IMR-90 (cell line): ENCODE measurements at regions not wholly inside any gene's neighbourhood (a gene's known extent, or its start where the extent isn't known, plus 50 kb on each side); places are given as distances from the start of the nearest gene placed in this dataset.

Experiments
- ATAC-seq: fragments of 200-7000 bp; cut with Tn5 transposase; 2 replicates; pipeline ENCODE4 v1.9.1; 2020; ENCODE audit warnings: low read depth, mild to moderate bottlenecking, moderate library complexity
- BruUV-seq: library from RNA; stranded (reverse); fragments of 400-500 nt; replicated peaks from 2 replicates; lab custom pipeline; 2021; lab: Mats Ljungman, UMichigan
- CTCF ChIA-PET: fragments of 300-600 bp; formaldehyde crosslinking; extraction: SDS; loops from one replicate; lab custom pipeline; 2021; ENCODE audit warnings: antibody characterized with exemption; lab: Yijun Ruan, JAX
- POLR2A ChIA-PET: fragments of 300-600 bp; sonication (Branson Sonifier 250); formaldehyde crosslinking; loops from one replicate; lab custom pipeline; 2022; ENCODE audit warnings: antibody characterized with exemption; ENCODE audit not compliant: unreplicated experiment; lab: Charles Lee
- DNase-seq: peaks from one replicate; pipeline ENCODE4 v3.0.0; 2013
- H2AFZ ChIP-seq: replicated peaks from 2 replicates; pipeline ENCODE3; 2013; ENCODE audit warnings: low read length, mild to moderate bottlenecking; ENCODE audit not compliant: poor library complexity
- H2AK5ac ChIP-seq: 2 replicates; pipeline ENCODE4 v1.6.1; 2013; ENCODE audit warnings: low read depth, low read length, inconsistent platforms
- H2AK9ac ChIP-seq: replicated peaks from 2 replicates; pipeline ENCODE3; 2013; ENCODE audit warnings: mild to moderate bottlenecking, low read depth, low read length, moderate library complexity; ENCODE audit not compliant: poor library complexity
- H2BK120ac ChIP-seq: 2 replicates; pipeline ENCODE4 v1.6.1; 2013; ENCODE audit warnings: low read depth, low read length, inconsistent platforms
- H2BK15ac ChIP-seq: 3 replicates; pipeline ENCODE4 v1.6.1; 2013; ENCODE audit warnings: low read depth, low read length, inconsistent platforms
- H2BK20ac ChIP-seq: 2 replicates; pipeline ENCODE4 v1.6.1; 2013; ENCODE audit warnings: low read depth, mild to moderate bottlenecking, inconsistent platforms, low read length, moderate library complexity
- H2BK5ac ChIP-seq: 2 replicates; pipeline ENCODE4 v1.6.1; 2013; ENCODE audit warnings: mild to moderate bottlenecking, low read depth, low read length, inconsistent platforms; ENCODE audit not compliant: poor library complexity, severe bottlenecking
- H3K14ac ChIP-seq: replicated peaks from 2 replicates; pipeline ENCODE4 v1.6.1; 2013; ENCODE audit warnings: low read depth, low read length, inconsistent platforms
- H3K18ac ChIP-seq: 2 replicates; pipeline ENCODE4 v1.6.1; 2013; ENCODE audit warnings: low read depth, low read length, control low read depth
- H3K23ac ChIP-seq: 2 replicates; pipeline ENCODE4 v1.6.1; 2013; ENCODE audit warnings: low read depth, low read length, inconsistent platforms
- H3K27ac ChIP-seq: 2 replicates; pipeline ENCODE4 v1.5.1; 2013; ENCODE audit warnings: mild to moderate bottlenecking, control low read depth, low read length; ENCODE audit not compliant: insufficient read depth
- H3K27me3 ChIP-seq: 2 replicates; pipeline ENCODE4 v1.6.1; 2013; ENCODE audit warnings: low read length; ENCODE audit not compliant: control insufficient read depth, insufficient read depth
- H3K36me3 ChIP-seq: 2 replicates; pipeline ENCODE4 v1.6.1; 2013; ENCODE audit warnings: low read length, mixed read lengths; ENCODE audit not compliant: control insufficient read depth, insufficient read depth
- H3K4ac ChIP-seq: 2 replicates; pipeline ENCODE4 v1.6.1; 2013; ENCODE audit warnings: low read depth, low read length, inconsistent platforms
- H3K4me1 ChIP-seq: 2 replicates; pipeline ENCODE4 v1.6.1; 2013; ENCODE audit warnings: low read length, mixed read lengths; ENCODE audit not compliant: control insufficient read depth, insufficient read depth
- H3K4me2 ChIP-seq: 2 replicates; pipeline ENCODE4 v1.6.1; 2013; ENCODE audit warnings: low read depth, mild to moderate bottlenecking, control low read depth, low read length, moderate library complexity
- H3K4me3 ChIP-seq: 2 replicates; pipeline ENCODE4 v1.5.1; 2013; ENCODE audit warnings: low read depth, mild to moderate bottlenecking, control low read depth, low read length, moderate library complexity; ENCODE audit not compliant: insufficient read depth
- H3K56ac ChIP-seq: 2 replicates; pipeline ENCODE4 v1.6.1; 2013; ENCODE audit warnings: low read length, inconsistent platforms; ENCODE audit not compliant: insufficient read depth; ENCODE audit errors: extremely low read depth
- H3K79me1 ChIP-seq, 2 experiments: 2 replicates each; pipeline ENCODE4 v1.6.1; 2013; ENCODE audit warnings: low read length in 2 of 2, inconsistent platforms in 1 of 2, low read depth in 1 of 2
- H3K9ac ChIP-seq: 2 replicates; pipeline ENCODE4 v1.6.1; 2013; ENCODE audit warnings: low read depth, low read length, control low read depth
- H3K9me1 ChIP-seq: 2 replicates; pipeline ENCODE4 v1.6.1; 2013; ENCODE audit warnings: low read length, inconsistent platforms; ENCODE audit not compliant: insufficient read depth
- H3K9me3 ChIP-seq: 2 replicates; pipeline ENCODE4 v1.6.1; 2013; ENCODE audit warnings: low read length; ENCODE audit not compliant: control insufficient read depth, insufficient read depth
- H4K20me1 ChIP-seq: 2 replicates; pipeline ENCODE4 v1.6.1; 2013; ENCODE audit warnings: low read length, inconsistent platforms; ENCODE audit not compliant: insufficient read depth
- H4K5ac ChIP-seq: 2 replicates; pipeline ENCODE4 v1.6.1; 2013; ENCODE audit warnings: mild to moderate bottlenecking, low read depth, low read length, control low read depth
- H4K8ac ChIP-seq, 2 experiments: 2 replicates each; pipeline ENCODE4 v1.6.1; 2013; ENCODE audit warnings: low read depth in 2 of 2, low read length in 2 of 2, control low read depth in 1 of 2, inconsistent platforms in 1 of 2
- H4K91ac ChIP-seq: 2 replicates; pipeline ENCODE4 v1.6.1; 2013; ENCODE audit warnings: low read depth, low read length, inconsistent platforms; ENCODE audit not compliant: insufficient read depth
- BHLHE40 ChIP-seq: fragments of 150-350 bp; IDR thresholded peaks from 2 replicates; pipeline ENCODE4 v1.6.1; 2016; ENCODE audit warnings: mild to moderate bottlenecking, low read depth, low read length
- CEBPB ChIP-seq: IDR thresholded peaks from 2 replicates; pipeline ENCODE4 v1.6.1; 2012; ENCODE audit warnings: low read depth, low read length, improper control_type of control experiment
- CHD1 ChIP-seq: IDR thresholded peaks from 2 replicates; pipeline ENCODE4 v1.6.1; 2012; ENCODE audit warnings: low read depth, low read length, improper control_type of control experiment
- ELK1 ChIP-seq: fragments of 150-350 bp; IDR thresholded peaks from 2 replicates; pipeline ENCODE4 v1.6.1; 2016; ENCODE audit warnings: low read depth, mild to moderate bottlenecking, low read length, moderate library complexity, borderline replicate concordance
- FOS ChIP-seq: fragments of 150-350 bp; IDR thresholded peaks from 2 replicates; pipeline ENCODE4 v1.6.1; 2016; ENCODE audit warnings: low read depth, low read length
- MAFK ChIP-seq: IDR thresholded peaks from 2 replicates; pipeline ENCODE4 v1.6.1; 2012; ENCODE audit warnings: low read depth, low read length, improper control_type of control experiment
- MAZ ChIP-seq: IDR thresholded peaks from 2 replicates; pipeline ENCODE4 v1.6.1; 2012; ENCODE audit warnings: low read depth, mild to moderate bottlenecking, low read length, improper control_type of control experiment, moderate library complexity, borderline replicate concordance
- MXI1 ChIP-seq: IDR thresholded peaks from 2 replicates; pipeline ENCODE4 v1.6.1; 2012; ENCODE audit warnings: low read depth, mild to moderate bottlenecking, low read length, moderate library complexity, borderline replicate concordance
- NFE2L2 ChIP-seq: fragments of 150-350 bp; IDR thresholded peaks from 2 replicates; pipeline ENCODE4 v1.6.1; 2016; ENCODE audit warnings: low read depth, mild to moderate bottlenecking, low read length
- RCOR1 ChIP-seq: IDR thresholded peaks from 2 replicates; pipeline ENCODE4 v1.6.1; 2012; ENCODE audit warnings: mild to moderate bottlenecking, low read length, improper control_type of control experiment; ENCODE audit not compliant: insufficient replicate concordance
- RFX5 ChIP-seq: IDR thresholded peaks from 2 replicates; pipeline ENCODE4 v1.8.0; 2012; ENCODE audit warnings: low read depth, mild to moderate bottlenecking, low read length, moderate library complexity
- WGBS, 2 experiments: methylation state at CpG; one replicate each; pipeline versions ENCODE4 v1.1.5 to v1.1.7; 2013; ENCODE audit warnings: missing lambda C conversion rate in 2 of 2; ENCODE audit not compliant: insufficient read length in 1 of 2; ENCODE audit errors: extremely low coverage in 2 of 2; 5-methylcytosine and 5-hydroxymethylcytosine counted together
- dilution Hi-C: fragments of 300-500 bp; cut with HindIII; formaldehyde crosslinking; loops from one replicate; pipeline ENCODE4 v1.14.3; 2018; ENCODE audit warnings: low sequenced_read_pairs; ENCODE audit not compliant: unreplicated experiment
- in situ Hi-C: fragments of 300-500 bp; cut with MboI; formaldehyde crosslinking; loops from 3 replicates; pipeline ENCODE4 v1.14.3; 2019; ENCODE audit warnings: low sequenced_read_pairs, inconsistent platforms, mixed read lengths
- intact Hi-C: fragments of 100-400 bp; cut with micrococcal nuclease; formaldehyde crosslinking; loops from 2 replicates; pipeline ENCODE4 v1.10.0; 2022

- H3K23ac ChIP-seq, result no peak overlapping the region
- H3K4ac ChIP-seq, result no peak overlapping the region
- H3K27ac ChIP-seq, result no peak overlapping the region
- H3K4me3 ChIP-seq, result no peak overlapping the region
- no peak overlapping the region for H4K8ac ChIP-seq
- H2AK5ac ChIP-seq, result no peak overlapping the region
- no peak overlapping the region for H4K5ac ChIP-seq
- H3K18ac ChIP-seq, result no peak overlapping the region
- no peaks in the 10 kb centered on the region; the same call in 1 of the 2 replicates for H3K9me3 ChIP-seq
- H3K9ac ChIP-seq, result no peak overlapping the region
- H2BK120ac ChIP-seq, result no peak overlapping the region
- H3K4me1 ChIP-seq, result peaks cover 3% of the 10 kb centered on the region; the same call in 1 of the 2 replicates
- H3K14ac ChIP-seq, result no peak overlapping the region
- CTCF ChIA-PET, result no interaction called here
- no peak for TF ChIP-seq CHD1
- TF ChIP-seq MXI1, result no peak
- no peak for TF ChIP-seq ELK1
- TF ChIP-seq MAZ, result no peak
- TF ChIP-seq BHLHE40, result no peak
- no peak for TF ChIP-seq RFX5
- no peak for TF ChIP-seq RCOR1
- TF ChIP-seq FOS, result no peak
- no peak for TF ChIP-seq NFE2L2
- TF ChIP-seq CEBPB, result no peak
- TF ChIP-seq MAFK, result no peak
- no peak overlapping the region for H4K91ac ChIP-seq
- POLR2A ChIA-PET, result no interaction called here
- DNase-seq, result no peak
- no peak overlapping the region for H2BK15ac ChIP-seq
- no peak overlapping the region for H3K56ac ChIP-seq
- no peak overlapping the region for H3K4me2 ChIP-seq
- H2BK20ac ChIP-seq, result no peak overlapping the region
- H3K79me1 ChIP-seq, result no peaks in the 10 kb centered on the region
- in situ Hi-C loops (no loop called here), intact Hi-C loops (no loop called here), dilution Hi-C loops (no loop called here)
- no TSS peak for BruUV-seq
- no peak for ATAC-seq
- H3K9me1 ChIP-seq, result no peaks in the 10 kb centered on the region
- no peaks in the 10 kb centered on the region for H4K20me1 ChIP-seq
- peaks cover 2% of the 10 kb centered on the region; the same call in 1 of the 2 replicates for H3K27me3 ChIP-seq
- H2AFZ ChIP-seq, result no peak overlapping the region
- H2AK9ac ChIP-seq, result no peak overlapping the region
- H3K36me3 ChIP-seq, result no peaks in the 10 kb centered on the region
- WGBS, 2 experiments, result no CpG with 5 or more reads among the region's 7 CpGs
- no peak overlapping the region for H2BK5ac ChIP-seq
Measured at GRCh38 chr2:236859908-236860307, 225.8 kb upstream of the COPS8 start.
